ENCODE measurements at regions not wholly inside any gene's neighbourhood (a gene's known extent, or its start where the extent isn't known, plus 50 kb on each side); places are given as distances from the start of the nearest gene placed in this dataset.

- TF ChIP-seq CTCF (IDR thresholded peaks at IDR 0.05) (no peak), ZBTB21 (CRISPR knock-in tag; IDR thresholded peaks at IDR 0.05; ENCODE audit: borderline replicate concordance) (no peak), NR2C2 (CRISPR knock-in tag; IDR thresholded peaks at IDR 0.05) (no peak), JUN (CRISPR knock-in tag; IDR thresholded peaks at IDR 0.05) (no peak), ELF4 (CRISPR knock-in tag; IDR thresholded peaks at IDR 0.05; ENCODE audit: low read depth) (no peak), TEAD1 (CRISPR knock-in tag; IDR thresholded peaks at IDR 0.05) (no peak), E2F4 (CRISPR knock-in tag; IDR thresholded peaks at IDR 0.05; ENCODE audit: borderline replicate concordance, low read depth) (no peak), NFYB (CRISPR knock-in tag; conservative IDR thresholded peaks at IDR 0.05; ENCODE audit: low read depth) (no peak), FOXP1 (CRISPR knock-in tag; IDR thresholded peaks at IDR 0.05; ENCODE audit: borderline replicate concordance) (no peak), USF1 (CRISPR knock-in tag; IDR thresholded peaks at IDR 0.05) (no peak)
- TF ChIP-seq, protein P1, sequence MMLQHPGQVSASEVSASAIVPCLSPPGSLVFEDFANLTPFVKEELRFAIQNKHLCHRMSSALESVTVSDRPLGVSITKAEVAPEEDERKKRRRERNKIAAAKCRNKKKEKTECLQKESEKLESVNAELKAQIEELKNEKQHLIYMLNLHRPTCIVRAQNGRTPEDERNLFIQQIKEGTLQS (CRISPR knock-in tag; conservative IDR thresholded peaks at IDR 0.05), result no peak
- TF ChIP-seq, protein P2, sequence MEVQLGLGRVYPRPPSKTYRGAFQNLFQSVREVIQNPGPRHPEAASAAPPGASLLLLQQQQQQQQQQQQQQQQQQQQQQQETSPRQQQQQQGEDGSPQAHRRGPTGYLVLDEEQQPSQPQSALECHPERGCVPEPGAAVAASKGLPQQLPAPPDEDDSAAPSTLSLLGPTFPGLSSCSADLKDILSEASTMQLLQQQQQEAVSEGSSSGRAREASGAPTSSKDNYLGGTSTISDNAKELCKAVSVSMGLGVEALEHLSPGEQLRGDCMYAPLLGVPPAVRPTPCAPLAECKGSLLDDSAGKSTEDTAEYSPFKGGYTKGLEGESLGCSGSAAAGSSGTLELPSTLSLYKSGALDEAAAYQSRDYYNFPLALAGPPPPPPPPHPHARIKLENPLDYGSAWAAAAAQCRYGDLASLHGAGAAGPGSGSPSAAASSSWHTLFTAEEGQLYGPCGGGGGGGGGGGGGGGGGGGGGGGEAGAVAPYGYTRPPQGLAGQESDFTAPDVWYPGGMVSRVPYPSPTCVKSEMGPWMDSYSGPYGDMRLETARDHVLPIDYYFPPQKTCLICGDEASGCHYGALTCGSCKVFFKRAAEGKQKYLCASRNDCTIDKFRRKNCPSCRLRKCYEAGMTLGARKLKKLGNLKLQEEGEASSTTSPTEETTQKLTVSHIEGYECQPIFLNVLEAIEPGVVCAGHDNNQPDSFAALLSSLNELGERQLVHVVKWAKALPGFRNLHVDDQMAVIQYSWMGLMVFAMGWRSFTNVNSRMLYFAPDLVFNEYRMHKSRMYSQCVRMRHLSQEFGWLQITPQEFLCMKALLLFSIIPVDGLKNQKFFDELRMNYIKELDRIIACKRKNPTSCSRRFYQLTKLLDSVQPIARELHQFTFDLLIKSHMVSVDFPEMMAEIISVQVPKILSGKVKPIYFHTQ (CRISPR knock-in tag; IDR thresholded peaks at IDR 0.05), result no peak
- TF ChIP-seq, protein P3, sequence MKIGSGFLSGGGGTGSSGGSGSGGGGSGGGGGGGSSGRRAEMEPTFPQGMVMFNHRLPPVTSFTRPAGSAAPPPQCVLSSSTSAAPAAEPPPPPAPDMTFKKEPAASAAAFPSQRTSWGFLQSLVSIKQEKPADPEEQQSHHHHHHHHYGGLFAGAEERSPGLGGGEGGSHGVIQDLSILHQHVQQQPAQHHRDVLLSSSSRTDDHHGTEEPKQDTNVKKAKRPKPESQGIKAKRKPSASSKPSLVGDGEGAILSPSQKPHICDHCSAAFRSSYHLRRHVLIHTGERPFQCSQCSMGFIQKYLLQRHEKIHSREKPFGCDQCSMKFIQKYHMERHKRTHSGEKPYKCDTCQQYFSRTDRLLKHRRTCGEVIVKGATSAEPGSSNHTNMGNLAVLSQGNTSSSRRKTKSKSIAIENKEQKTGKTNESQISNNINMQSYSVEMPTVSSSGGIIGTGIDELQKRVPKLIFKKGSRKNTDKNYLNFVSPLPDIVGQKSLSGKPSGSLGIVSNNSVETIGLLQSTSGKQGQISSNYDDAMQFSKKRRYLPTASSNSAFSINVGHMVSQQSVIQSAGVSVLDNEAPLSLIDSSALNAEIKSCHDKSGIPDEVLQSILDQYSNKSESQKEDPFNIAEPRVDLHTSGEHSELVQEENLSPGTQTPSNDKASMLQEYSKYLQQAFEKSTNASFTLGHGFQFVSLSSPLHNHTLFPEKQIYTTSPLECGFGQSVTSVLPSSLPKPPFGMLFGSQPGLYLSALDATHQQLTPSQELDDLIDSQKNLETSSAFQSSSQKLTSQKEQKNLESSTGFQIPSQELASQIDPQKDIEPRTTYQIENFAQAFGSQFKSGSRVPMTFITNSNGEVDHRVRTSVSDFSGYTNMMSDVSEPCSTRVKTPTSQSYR (CRISPR knock-in tag; IDR thresholded peaks at IDR 0.05), result no peak
Observed at GRCh38 chr16:65956100-65956499, 410.4 kb upstream of the CDH5 start.

Data from WTC11 (cell line).